Astrocyte (in vitro differentiated cells and primary cell): ENCODE measurements at regions not wholly inside any gene's neighbourhood (a gene's known extent, or its start where the extent isn't known, plus 50 kb on each side); places are given as distances from the start of the nearest gene placed in this dataset.

Experiments
- EZH2 ChIP-seq: IDR thresholded peaks from 2 replicates; pipeline ENCODE4 v1.6.1; 2012; ENCODE audit warnings: mild to moderate bottlenecking, low read length, inconsistent platforms; ENCODE audit not compliant: insufficient read depth
- TF ChIP-seq, protein P1 (sequence below): IDR thresholded peaks from 2 replicates; pipeline ENCODE4 v1.5.1; 2011; ENCODE audit warnings: low read depth, mild to moderate bottlenecking, inconsistent platforms, low read length, moderate library complexity; ENCODE audit not compliant: insufficient read depth

GRCh38 chrX:113048896-113049295 lies 208.3 kb upstream of the AMOT start:
- TF ChIP-seq, protein P1, sequence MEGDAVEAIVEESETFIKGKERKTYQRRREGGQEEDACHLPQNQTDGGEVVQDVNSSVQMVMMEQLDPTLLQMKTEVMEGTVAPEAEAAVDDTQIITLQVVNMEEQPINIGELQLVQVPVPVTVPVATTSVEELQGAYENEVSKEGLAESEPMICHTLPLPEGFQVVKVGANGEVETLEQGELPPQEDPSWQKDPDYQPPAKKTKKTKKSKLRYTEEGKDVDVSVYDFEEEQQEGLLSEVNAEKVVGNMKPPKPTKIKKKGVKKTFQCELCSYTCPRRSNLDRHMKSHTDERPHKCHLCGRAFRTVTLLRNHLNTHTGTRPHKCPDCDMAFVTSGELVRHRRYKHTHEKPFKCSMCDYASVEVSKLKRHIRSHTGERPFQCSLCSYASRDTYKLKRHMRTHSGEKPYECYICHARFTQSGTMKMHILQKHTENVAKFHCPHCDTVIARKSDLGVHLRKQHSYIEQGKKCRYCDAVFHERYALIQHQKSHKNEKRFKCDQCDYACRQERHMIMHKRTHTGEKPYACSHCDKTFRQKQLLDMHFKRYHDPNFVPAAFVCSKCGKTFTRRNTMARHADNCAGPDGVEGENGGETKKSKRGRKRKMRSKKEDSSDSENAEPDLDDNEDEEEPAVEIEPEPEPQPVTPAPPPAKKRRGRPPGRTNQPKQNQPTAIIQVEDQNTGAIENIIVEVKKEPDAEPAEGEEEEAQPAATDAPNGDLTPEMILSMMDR, result no peak
- TF ChIP-seq EZH2, result no peak
